Middle frontal gyrus (tissue), 1 donor: ENCODE measurements at regions not wholly inside any gene's neighbourhood (a gene's known extent, or its start where the extent isn't known, plus 50 kb on each side); places are given as distances from the start of the nearest gene placed in this dataset.

ENCODE experiments used
- DNase-seq: peaks from one replicate; pipeline ENCODE4 v3.0.0-alpha.2; 2015; ENCODE audit warnings: low spot score; ENCODE audit errors: extremely low spot score

DNA sequence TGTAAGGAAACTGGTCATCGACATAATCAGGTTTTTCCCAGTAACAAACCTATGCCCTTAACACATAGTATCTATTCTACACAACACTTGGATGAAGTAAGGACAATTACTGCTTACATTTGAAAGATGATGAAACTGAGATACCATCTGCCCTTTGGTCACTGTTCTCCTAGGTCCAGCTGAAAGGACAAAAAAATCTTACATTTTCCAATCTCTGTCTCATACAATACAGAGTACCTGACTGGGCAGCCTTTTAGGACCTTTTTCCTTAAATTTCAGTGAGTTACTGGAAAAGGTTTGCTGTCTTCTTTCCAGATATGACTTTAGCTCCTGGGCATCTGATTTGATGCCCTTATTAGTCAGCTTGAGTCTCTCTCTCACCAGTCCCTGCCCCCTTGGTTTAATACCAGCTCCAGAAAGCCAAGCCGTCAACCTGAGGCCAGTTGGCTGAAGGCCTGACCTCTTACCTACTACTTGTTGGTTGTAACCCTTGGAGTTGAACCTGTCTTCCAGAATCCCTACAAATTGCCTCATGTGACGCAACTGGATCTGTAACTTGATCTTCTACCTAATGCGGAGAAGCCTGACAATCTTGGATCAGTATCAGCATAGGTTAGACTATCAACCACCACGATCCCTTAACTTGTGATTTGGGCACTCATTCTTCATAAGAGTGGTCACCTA is 355.3 kb upstream of the ZNF385D start:
- no peak for DNase-seq

DNA sequence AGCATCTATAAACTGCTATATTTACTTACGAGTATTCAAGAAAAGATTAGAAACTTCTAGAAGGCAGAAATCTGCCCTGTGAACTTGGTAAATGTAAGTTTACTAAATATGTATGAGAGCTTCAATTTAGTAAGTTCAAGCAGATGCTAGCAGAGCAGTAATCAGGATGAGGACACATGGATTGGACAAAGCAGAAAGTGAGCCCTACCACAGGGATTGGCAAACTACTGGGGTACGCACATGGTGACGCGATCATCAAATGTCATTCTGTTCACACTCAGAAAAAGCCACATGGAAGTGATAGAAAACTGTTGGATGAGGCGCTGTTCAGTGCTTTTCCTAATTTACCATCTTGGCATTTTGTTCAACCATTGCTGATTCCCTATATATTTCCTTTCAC is 360.2 kb upstream of the ZNF385D start:
- no peak for DNase-seq

DNA sequence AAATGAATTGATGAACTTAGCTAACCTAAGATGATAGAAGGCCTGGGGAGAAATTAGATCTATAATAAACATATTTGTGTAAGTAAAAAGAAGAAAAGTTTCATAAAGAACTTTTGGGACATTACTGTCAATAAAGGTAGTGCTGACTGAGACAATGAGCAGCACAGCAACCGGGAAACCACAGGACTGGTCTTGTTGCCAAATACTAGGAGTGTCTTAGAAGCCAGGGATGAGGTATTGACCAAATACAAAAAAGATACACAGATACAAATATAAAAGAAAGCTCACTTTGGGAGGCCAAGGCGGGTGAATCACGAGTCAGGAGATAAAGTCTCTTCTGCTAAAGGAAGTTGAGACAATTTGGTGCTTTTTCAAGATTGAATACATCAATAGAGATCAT is 362.4 kb upstream of the ZNF385D start:
- DNase-seq = no peak

DNA sequence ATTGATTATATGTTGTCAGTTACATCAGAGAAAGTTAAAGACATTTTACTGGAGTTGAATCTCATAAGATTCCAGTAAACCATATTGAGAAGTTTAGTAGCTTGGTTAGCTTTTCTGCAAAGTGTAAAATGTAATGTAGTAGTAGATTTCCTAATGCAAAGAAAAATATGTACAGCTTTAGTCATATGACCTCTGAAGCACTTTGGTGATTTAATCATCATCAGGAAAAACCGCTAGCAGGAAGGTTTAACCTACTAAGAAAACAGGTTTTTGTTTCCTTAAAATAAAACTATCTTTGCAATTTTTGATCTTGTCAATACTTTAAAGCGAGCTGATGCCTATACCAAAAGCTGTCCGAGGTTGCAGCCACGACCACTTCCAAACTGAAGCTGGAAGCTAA is 364.6 kb upstream of the ZNF385D start:
- DNase-seq = no peak

DNA sequence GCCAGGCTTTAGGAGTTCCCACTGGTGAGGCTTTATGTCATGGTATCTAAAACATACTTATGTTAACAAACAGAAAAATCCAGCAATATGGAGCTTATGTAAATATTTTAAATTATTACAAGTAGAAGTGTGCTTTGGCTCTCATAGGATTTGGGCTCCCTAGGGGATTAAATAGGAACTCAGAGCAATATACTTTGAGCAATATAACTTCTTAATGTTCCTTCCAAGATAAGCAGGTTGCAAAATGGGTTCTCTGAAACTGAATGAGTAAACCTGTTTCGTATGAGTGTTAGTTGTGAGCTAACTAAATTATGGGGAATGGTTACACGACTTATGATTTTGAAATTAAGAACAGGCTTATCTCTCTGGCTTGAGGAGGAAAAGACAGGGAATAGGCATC is 366.1 kb upstream of the ZNF385D start:
- no peak for DNase-seq

DNA sequence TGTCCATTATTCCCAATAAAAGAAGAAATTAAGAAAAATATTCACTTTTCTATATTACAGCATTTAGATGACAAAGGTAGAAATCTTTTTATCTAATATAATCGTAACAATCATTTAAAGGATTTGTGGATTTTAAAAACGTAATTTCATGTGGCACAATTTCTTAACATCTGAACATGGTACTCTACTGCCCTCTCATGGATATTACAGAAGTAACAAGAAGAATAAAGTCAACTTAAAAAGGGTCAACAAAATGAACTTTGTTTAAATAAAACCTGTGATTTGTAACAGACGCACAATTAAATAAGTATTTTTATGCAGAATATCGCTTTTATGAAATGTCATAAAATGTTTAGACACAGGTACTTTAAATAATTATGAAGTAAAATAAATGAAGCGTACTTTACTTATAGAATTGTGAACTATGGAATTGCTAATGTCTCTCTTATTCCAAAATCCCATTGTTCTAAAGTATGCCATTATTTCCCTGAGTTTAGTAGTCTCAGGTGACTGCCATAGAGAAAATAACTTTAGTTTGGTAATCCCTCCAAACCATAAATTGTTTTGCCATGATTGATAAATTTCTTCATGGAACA is 366.8 kb upstream of the ZNF385D start:
- DNase-seq = peak; percentile 35

DNA sequence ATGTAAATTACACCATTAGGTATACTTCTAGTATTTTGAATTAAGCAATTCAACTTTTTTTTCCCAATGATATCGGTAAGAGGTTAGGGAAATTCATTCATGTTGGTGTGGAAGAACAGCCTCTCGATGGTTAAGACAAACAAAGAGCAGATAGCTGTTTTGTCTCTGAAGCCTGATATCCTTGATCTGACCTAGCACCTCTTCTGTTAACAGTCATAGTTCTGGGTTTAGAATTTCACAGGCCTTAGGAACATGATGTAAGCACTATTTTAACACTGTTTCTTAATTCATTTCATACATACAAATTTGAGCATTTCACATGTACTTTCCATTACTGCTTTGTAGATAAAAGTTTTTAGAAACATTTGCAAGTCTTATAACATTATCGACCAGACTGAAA is 367.5 kb upstream of the ZNF385D start:
- no peak for DNase-seq

DNA sequence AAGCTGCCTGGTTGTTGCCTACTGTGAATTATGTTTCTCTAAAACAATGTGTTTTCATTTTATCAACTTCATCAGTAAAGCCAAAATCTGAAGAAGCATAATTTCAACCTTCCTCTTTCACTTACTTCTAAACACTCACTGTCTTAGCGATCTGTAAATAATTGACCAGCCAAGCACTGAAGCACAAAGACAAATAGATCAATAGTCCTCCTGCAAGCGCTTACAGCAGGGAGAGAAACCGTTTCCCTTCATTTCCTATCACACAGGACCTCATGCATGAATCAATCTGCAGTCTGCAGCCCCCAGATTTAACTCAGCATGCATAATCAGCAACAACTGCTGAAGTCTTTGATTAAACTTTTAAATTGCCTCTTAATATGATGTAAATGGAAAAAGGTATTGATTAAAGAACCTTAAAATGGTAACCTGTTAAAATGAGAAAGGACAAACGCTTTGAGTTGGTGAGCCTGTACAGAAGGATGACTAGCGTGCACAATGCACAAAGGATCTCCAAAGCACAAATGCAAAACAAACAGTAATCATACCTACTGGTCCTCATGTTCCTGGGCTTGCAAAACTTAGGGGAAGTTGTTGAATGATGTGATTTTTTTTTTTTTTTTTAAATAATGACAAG is 370.2 kb upstream of the ZNF385D start:
- DNase-seq = no peak

DNA sequence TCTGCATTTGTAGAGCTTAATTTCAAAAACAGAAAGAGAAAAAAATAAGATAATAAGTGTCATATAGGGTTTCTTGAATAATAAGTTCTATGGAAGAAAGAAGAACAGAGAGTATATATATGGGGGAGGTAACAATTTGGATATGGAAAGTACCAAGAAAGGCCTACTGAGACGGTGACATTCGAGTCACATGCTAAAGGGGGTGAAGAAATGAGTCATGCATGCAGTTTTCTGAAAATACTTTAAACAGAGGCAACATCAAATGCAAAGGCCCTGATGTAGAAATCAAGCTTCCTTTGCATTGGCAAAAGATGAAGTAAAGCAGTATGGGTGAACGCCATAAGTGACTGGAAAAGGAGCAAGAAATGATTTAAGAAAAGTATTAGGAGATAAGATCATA is 371.6 kb upstream of the ZNF385D start:
- no peak for DNase-seq

DNA sequence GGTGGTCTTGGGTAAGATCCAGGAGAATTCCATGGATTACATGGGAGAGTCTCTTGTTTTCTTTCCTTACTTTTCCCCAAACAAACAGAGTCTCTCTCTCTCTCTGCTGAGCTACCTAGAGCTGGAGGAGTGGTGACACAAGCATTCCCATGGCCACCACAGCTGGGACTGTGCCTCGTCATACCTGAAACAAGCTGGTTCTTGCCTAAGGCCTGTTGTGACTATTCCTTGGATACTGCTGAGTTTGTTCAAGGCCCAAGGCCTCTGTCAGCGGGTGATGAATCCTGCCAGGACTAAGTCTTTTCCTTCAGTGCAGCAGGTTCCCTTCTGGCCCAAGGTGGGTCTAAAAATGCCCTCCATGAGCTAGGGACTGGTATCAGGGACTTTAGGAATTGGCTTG is 378.1 kb upstream of the ZNF385D start:
- DNase-seq = no peak

DNA sequence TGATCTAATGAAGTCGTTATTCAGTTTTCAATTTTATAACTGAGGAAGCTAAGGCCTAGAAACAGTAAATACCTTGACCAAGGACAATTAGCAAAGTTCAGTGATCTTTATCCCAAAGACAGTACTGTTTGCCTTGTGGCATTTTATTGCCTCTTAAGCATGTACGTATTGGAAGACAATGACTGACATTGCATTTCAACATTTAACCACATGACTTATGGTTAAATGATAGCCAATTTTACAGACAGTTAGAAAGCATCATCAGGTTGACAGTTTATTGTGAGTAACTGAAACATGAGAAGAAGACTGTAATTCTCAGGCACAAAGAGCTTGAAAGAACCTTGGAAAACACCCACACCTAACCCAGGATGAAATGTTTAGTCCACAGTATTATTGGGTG is 390.8 kb upstream of the ZNF385D start:
- no peak for DNase-seq

DNA sequence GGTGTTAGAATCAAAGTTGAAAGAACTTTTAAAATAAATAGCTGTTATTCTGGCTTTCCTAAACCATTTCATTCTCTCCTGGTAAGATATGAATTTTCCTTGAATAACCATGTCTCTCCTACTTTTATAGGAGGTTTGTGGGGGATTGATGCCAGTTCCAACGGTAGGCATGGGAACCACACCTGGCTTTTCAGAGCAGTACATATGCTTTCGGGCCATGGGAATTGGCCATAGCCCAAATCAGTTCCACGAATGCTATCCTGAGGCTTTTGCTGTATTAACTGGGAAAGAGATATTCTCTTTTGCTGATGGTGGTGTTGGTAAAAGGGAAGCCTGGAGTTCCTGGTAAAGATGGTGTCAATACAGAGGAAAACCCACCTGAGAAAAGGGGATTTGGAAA is 396.2 kb upstream of the ZNF385D start:
- no peak for DNase-seq

DNA sequence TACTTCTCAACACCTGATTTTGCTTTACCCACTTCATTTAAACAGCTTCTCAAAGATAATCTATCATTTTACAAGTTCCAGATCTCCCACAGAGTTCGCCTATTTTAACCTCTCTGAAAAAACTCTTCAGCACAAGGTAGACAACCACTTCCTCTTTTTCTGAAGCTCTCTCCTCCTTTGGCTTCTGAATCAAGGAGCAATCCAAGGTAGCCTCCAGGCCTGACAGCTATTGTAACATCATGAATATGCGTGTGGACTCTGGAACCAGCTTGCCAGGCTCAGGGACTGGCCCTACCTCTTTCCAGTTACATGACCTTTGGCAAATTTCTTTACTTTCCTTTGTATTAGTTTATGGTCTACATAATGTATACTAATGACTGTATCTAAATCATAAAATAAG is 405.9 kb upstream of the ZNF385D start:
- DNase-seq = no peak

DNA sequence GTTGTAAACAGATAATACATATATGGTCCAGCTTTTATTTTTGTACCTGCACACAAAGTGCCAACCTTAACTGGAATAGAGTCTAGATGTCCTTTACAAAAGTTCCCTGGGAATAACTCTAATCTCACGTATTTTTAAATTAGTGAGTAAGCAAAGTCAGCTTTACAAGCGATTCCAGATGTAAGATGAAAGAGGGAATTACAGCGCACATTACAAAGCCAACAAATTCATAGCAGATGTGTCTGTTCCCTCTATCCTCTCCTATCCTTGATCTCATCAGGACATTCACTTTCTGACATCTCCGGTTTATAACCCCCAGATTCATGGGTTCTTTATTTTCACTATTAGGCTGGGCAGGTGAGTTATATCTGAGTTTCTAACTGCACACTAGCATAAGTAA is 406.8 kb upstream of the ZNF385D start:
- no peak for DNase-seq

DNA sequence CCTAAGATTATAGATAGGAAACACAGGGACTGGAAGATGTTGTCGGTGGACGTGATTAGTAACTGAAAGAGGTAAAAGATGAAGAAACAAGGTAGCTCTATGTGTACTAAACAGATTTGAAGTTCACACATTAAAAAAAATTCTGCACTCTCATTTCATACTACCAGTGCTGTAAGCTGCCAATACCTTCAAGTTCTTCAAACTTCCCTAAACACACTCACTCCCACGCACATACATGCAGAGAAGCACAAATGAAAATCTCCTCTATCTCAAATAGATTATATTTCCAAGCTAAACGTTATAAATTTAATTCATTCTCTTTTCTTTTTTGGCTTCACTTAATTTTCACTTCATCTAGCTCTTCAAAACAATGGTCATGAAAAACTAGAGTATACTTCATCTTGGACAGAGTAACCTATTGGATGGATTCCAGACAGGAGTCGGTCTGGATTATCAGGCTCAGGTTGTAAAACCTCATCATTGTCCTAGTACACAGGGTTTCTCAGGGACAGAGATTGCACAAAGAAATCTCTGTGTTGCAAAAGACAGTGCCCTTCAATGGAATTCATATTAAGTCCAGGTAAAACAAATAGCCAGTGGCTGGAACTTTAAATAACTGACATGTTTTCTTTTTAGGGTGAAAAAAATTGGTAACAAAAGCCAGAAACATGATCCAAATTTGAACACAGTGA is 408.1 kb upstream of the ZNF385D start:
- DNase-seq = no peak

DNA sequence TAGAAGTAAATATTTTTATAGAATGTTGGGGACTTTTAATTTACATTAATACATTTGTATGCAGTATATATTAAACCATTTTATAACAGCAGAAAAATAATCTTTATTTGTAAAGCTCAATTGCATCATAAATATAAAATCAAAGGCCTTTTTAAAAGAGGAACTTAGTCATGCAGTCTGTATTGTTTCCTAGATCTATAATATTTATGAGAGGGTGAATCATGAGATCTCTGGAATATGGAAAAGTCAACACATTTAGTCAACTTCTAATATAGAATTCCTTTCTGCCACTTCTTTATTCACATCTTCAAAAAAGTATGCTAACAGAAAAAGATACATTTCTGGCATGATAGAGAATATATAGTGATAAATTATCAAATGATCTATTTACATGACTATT is 410.3 kb upstream of the ZNF385D start:
- no peak for DNase-seq

DNA sequence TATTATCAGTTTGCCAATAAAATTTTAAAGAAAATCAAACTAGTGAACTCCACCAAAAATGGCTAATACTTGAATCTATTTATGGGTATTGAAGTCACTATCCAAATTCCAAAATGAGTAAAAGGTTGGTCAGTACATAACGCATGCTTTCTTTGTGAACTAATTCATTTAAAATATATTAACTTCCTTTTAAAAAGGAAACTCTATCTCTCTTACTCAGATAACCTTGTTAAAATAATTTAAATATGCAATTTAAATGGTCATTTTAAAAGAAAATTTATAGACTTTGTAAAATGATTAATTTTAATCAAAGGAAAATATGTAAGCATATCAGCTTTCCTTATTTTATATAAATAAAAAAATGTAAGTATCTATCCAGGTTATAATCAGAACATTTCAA is 419.4 kb upstream of the ZNF385D start:
- DNase-seq = no peak

DNA sequence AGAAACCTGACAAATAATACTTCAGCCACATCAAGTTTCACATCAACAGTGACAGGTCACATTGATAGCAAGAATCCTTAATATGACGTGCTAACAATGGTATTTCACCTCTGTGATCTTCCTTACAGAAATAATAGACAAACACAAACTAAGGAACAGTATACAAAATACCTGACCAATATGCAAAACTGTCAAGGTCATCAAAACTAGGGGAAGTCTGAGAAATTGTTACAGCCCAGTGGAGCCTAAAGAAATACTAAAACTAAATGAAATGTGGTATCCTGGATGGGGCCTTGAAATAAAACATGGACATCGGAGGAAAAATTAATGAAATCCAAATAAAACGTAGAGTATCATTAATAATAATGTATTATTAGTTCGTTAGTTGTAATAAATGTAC is 422.0 kb upstream of the ZNF385D start:
- no peak for DNase-seq

DNA sequence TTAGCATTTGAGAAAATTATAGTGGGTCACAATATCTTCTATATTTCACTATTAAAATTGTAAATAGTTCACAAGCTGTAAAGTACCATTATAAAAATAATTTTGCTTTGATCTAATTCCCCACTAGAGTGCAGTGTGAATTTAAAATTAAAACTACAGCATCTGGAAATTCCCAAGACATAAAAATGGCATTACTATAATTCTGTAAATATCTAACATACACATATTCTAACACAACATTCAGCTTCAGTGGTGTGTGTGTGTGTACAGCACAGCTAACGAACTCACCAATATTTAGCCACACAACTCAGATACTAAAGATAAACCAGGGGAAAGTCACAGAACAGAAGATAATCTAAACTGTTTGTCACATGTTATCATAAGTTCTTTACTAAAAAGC is 424.9 kb upstream of the ZNF385D start:
- no peak for DNase-seq

DNA sequence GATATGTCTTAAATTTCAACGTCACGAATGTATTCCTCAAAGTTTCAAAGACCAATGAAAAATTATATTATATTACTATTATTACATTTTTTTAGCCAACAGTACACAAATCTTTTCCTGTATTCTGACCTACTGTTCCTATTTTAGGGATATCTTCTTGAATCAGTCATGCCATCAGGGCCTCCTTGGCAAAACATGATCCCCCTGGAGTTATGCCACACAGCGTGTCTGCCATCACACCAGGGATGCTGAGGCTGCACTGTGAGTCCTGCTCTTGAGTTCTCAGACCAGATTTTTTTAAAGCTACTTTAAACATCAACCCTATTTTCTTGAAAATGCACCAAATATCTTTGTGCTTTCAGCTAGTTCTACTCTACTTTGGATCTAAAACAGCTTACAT is 425.9 kb upstream of the ZNF385D start:
- no peak for DNase-seq

DNA sequence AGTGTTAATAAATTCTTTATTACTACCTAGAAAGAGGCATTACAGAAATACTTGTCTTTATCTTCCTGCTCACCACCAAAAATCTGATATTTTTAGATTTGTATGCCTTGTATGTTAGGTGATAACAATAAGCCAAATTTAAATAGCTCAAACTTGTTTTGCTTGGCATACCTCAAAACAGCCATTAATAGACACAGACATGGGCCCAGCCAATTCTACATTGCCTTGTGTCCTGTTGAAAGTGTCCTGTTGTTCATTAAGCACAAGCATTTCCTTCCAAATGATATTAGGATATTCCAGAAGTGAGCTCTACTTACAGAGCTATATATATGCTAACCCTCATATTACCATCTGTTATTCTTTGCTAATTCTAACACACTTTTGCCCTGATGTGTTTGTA is 438.6 kb upstream of the ZNF385D start:
- DNase-seq = no peak

DNA sequence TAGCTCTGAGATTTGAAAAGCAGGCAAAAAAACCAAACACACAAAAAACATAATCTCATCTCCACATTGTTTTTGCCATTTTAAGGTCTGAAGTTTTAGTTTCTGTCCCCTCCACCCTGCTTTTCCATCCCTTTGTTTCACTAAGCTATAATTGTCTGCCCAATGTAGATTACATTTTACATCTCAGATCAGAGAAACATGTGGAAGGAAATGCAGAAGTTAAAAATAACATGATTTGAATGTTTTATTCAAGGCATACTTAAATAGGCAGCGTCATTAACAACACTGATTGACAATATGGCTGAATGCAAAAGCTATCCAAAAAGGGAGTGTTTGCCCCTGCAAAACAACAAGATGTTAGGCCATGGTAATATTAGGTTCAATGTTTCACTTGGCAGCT is 448.1 kb upstream of the ZNF385D start:
- no peak for DNase-seq

DNA sequence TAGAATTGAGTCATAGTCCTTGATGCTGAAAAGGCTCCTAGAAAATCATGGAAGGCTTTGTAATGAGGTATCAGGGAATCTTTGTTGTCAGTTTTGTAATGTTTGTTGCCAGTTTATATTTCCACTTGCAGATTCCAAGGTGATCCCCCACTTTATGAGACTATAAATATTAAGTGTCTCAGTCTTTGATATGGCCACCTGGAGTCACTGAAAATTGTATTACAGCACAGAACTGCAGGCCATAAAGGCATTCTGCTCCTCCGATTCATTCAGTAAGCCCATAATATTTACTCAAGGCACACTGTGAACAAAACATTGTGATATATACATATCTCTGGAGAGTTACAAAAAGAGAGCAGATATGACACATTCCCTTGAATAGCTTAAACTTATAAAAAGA is 457.8 kb upstream of the ZNF385D start:
- no peak for DNase-seq
